ENCODE measurements at regions not wholly inside any gene's neighbourhood (a gene's known extent, or its start where the extent isn't known, plus 50 kb on each side); places are given as distances from the start of the nearest gene placed in this dataset.
"Not testable (repeated sequence)": the region's sequence is repeated elsewhere in the genome, so short reads cannot be mapped to it uniquely, and the experiment has no call there.

- peaks cover 2% of the 10 kb centered on the region for H3K27me3 Mint-ChIP-seq (ENCODE audit: insufficient read depth)
- intact Hi-C loops (cut with micrococcal nuclease): no loop called here
These were observed 116.1 kb upstream of the GORAB start for GRCh38 chr1:170415710-170416372.

DNA sequence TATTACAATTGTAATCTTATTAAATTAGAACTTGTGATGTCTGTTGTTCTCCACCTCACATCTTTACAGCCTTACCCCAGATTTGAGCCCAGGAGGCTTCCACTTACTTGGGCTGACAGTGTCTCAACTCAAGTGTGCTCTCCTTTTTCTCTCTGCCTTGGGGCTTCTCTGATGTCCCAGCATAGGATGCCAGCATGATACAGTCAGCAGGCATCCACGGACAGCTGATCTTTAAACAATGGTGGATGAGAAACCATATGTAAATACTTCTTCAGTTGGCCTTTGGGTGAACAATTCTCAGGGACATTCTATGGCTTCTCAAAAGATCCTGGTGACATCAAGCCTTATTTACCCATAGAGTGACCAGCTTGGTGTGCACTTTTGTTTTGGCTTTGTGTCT lies 107.6 kb upstream of the GORAB start:
- H3K9me3 Mint-ChIP-seq: peaks cover 5% of the 10 kb centered on the region
- no peaks in the 10 kb centered on the region for H3K36me3 Mint-ChIP-seq (ENCODE audit: low read depth)
- intact Hi-C loops (cut with micrococcal nuclease): no loop called here

More at GRCh38 chr1:170415710-170416372, 116.1 kb upstream of the GORAB start:
- Mint-ChIP-seq H3K4me3 (no peak overlapping the region), H3K27ac (no peak overlapping the region), H3K9me3 (peaks cover 4% of the 10 kb centered on the region), H3K36me3 (ENCODE audit: low read depth) (no peaks in the 10 kb centered on the region), H3K4me1 (ENCODE audit: low read depth) (no peaks in the 10 kb centered on the region)
- no peak for DNase-seq (ENCODE audit: low spot score)

DNA sequence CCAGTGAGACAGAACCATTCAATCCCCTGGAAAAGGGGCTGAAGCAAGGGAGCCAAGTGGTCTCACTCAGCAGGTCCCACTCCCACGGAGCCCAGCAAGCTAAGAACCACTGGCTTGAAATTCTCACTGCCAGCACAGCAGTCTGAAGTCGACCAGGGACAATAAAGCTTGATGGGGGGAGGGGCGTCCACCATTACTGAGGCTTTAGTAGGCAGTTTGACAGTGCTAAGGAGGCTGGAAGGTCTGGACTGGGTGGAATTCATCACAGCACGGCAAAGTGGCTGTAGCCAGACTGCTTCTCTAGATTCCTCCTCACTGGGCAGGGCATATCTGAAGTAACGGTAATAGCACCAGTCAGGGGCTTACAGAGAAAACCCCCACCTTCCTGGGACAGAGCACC lies 105.4 kb upstream of the GORAB start:
- Mint-ChIP-seq H3K4me1 (ENCODE audit: low read depth) (no peaks in the 10 kb centered on the region), H3K36me3 (ENCODE audit: low read depth) (no peaks in the 10 kb centered on the region), H3K27me3 (ENCODE audit: insufficient read depth) (peaks cover 2% of the 10 kb centered on the region), H3K4me3 (no peak overlapping the region), H3K9me3 (peaks cover 8% of the 10 kb centered on the region), H3K27ac (no peak overlapping the region)
- intact Hi-C loops (cut with micrococcal nuclease): no loop called here
- DNase-seq (ENCODE audit: low spot score): no peak

More for the DNA sequence above, 107.6 kb upstream of the GORAB start:
- Mint-ChIP-seq H3K27ac (no peak overlapping the region), H3K4me3 (no peak overlapping the region), H3K27me3 (ENCODE audit: insufficient read depth) (peaks cover 2% of the 10 kb centered on the region), H3K4me1 (ENCODE audit: low read depth) (no peaks in the 10 kb centered on the region)
- DNase-seq (ENCODE audit: low spot score): no peak

DNA sequence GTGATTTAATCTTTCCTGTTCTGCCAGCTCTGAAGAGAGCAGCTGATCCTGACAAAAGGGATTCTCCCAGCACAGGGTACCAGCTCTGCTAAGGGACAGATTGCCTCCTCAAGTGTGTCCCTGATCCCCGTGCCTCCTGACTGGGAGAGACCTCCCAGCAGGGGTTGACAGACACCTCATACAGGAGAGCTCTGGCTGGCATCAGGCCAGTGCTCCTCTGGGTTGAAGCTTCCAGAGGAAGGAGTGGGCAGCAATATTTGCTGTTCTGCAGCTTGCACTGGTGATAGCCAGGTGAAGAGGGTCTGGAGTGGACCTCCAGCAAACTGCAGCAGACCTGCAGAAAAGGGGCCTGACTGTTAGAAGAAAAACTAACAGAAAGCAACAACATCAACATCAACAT lies 105.0 kb upstream of the GORAB start:
- H3K36me3 Mint-ChIP-seq (ENCODE audit: low read depth); H3K27me3 Mint-ChIP-seq (ENCODE audit: insufficient read depth): not testable (repeated sequence)

DNA sequence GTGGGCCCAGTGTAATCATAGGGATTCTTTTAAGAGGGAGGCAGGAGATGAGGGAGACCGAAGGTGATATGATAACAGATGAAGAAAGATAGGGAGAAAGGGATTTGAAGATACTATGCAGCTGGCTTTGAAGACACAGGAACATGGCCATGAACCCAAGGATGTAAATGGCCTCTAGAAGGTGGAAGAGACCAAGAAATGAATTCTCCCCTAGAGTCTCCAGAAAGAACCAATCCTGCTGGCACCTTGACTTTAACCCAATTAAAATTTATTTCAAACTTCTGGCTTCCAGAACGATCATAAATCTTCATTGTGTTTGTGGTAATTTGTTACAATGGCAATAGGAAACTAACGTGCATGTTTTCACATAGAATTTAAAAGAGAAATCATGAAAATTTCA lies 95.0 kb upstream of the GORAB start:
- Mint-ChIP-seq H3K27ac (no peak overlapping the region), H3K4me3 (no peak overlapping the region), H3K36me3 (ENCODE audit: low read depth) (no peaks in the 10 kb centered on the region), H3K9me3 (no peaks in the 10 kb centered on the region), H3K27me3 (ENCODE audit: insufficient read depth) (peaks cover 2% of the 10 kb centered on the region), H3K4me1 (ENCODE audit: low read depth) (no peaks in the 10 kb centered on the region)
- no peak for DNase-seq (ENCODE audit: low spot score)
- intact Hi-C loops (cut with micrococcal nuclease): no loop called here

More for the DNA sequence above, 105.0 kb upstream of the GORAB start:
- intact Hi-C loops (cut with micrococcal nuclease); H3K9me3 Mint-ChIP-seq; H3K4me1 Mint-ChIP-seq (ENCODE audit: low read depth); H3K4me3 Mint-ChIP-seq; DNase-seq (ENCODE audit: low spot score); H3K27ac Mint-ChIP-seq: not testable (repeated sequence)

DNA sequence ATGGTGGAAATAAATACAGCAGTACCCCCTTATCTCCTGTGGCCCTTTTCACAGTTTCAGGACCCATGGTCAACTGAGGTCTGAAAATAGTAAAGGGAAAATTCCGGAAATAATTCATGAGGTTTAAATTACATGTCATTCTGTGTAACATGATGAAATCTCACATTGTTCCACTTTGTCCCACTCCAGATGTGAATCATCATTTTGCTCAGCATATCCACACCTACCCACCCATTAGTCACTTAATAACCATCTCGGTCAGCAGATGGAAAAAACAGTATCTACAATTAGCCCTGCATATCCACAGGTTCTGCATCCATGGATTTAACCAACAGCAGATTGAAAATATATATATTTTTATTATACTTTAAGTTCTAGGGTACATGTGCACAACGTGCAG lies 86.9 kb upstream of the GORAB start:
- no peaks in the 10 kb centered on the region for H3K4me1 Mint-ChIP-seq (ENCODE audit: low read depth)

DNA sequence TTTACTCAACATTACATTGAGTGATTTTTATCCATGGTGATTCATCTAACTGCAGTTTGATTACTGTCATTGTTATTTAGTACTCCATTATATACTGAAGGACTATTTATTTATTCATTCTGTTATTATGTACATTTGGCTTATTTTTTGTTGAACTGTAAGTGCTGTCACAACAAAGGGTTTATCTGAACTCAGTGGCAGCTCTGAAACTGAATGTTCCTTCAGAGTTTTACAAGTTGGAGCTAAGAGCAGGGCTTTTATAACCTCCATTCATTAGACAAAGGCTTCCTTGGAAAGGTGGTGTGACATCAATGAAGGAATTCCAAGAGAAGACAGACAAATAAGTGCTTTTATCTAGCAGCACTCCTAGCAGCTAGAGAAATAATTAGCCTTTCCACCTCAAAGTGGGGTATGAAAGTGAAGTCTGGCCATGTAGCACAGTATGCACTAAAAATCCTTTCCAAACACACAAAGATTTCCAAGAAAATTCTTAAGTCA lies 83.3 kb upstream of the GORAB start:
- Mint-ChIP-seq H3K27ac (no peak overlapping the region), H3K4me3 (no peak overlapping the region), H3K36me3 (ENCODE audit: low read depth) (no peaks in the 10 kb centered on the region), H3K4me1 (ENCODE audit: low read depth) (no peaks in the 10 kb centered on the region), H3K9me3 (no peaks in the 10 kb centered on the region), H3K27me3 (ENCODE audit: insufficient read depth) (peaks cover 1% of the 10 kb centered on the region)
- no peak for DNase-seq (ENCODE audit: low spot score)
- intact Hi-C loops (cut with micrococcal nuclease): no loop called here

More for the DNA sequence above, 86.9 kb upstream of the GORAB start:
- H3K27ac Mint-ChIP-seq: no peak overlapping the region
- intact Hi-C loops (cut with micrococcal nuclease): no loop called here
- H3K4me3 Mint-ChIP-seq: no peak overlapping the region
- H3K36me3 Mint-ChIP-seq (ENCODE audit: low read depth): no peaks in the 10 kb centered on the region
- peaks cover 1% of the 10 kb centered on the region for H3K27me3 Mint-ChIP-seq (ENCODE audit: insufficient read depth)
- no peaks in the 10 kb centered on the region for H3K9me3 Mint-ChIP-seq
- no peak for DNase-seq (ENCODE audit: low spot score)

GRCh38 chr1:170457325-170458050 lies 74.5 kb upstream of the GORAB start:
- not testable (repeated sequence) for H3K36me3 Mint-ChIP-seq (ENCODE audit: low read depth); DNase-seq (ENCODE audit: low spot score); H3K27ac Mint-ChIP-seq; H3K4me1 Mint-ChIP-seq (ENCODE audit: low read depth); H3K4me3 Mint-ChIP-seq; H3K27me3 Mint-ChIP-seq (ENCODE audit: insufficient read depth); H3K9me3 Mint-ChIP-seq
- intact Hi-C loops (cut with micrococcal nuclease): loop anchor here (5.0 kb wide), 1 partner anchor 530 kb away; no protein-coding TSS in a partner anchor

- DNase-seq (ENCODE audit: low spot score): no peak
- H3K4me3 Mint-ChIP-seq: no peak overlapping the region
- H3K4me1 Mint-ChIP-seq (ENCODE audit: low read depth): no peaks in the 10 kb centered on the region
- intact Hi-C loops (cut with micrococcal nuclease): no loop called here
- no peaks in the 10 kb centered on the region for H3K36me3 Mint-ChIP-seq (ENCODE audit: low read depth)
- no peaks in the 10 kb centered on the region for H3K27me3 Mint-ChIP-seq (ENCODE audit: insufficient read depth)
- no peak overlapping the region for H3K27ac Mint-ChIP-seq
- peaks cover 8% of the 10 kb centered on the region for H3K9me3 Mint-ChIP-seq
These were observed 72.0 kb upstream of the GORAB start for GRCh38 chr1:170460001-170460400.

DNA sequence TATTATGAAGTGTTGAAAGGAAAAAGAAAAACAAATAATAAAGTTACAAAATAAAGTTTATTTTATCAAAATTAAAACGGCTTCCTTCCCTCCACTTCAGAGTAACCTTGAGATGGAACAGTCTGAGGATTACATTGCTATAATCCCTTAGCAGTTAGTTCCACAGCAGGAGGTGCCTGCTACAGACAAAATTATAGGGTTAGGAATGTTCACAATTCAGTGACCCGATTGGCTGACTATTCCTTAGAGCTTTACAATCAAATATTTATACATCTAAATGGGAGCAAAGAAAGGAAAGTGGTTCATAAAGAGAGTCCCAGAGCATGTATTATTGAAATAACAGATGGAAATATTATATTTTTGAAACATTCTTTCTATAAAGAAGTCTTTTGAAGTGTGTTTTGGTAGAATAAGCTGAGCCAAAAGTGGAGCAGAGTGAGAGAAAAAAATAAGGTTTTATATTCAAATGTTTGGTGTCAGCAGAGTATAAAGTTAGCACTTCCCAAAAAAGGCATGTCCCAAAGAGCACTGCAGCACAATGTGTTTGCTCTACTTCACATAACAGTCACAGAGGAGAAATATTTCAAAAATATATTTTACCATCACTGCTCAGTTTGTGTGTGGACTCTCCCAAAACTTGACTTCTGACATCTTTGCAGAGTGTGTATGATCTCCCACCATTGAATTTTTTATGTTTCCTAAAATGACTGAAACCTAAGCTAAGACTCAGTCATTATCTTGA lies 71.4 kb upstream of the GORAB start:
- intact Hi-C loops (cut with micrococcal nuclease): no loop called here
- no peak overlapping the region for H3K27ac Mint-ChIP-seq
- DNase-seq (ENCODE audit: low spot score): no peak
- H3K36me3 Mint-ChIP-seq (ENCODE audit: low read depth): no peaks in the 10 kb centered on the region
- no peaks in the 10 kb centered on the region for H3K4me1 Mint-ChIP-seq (ENCODE audit: low read depth)
- H3K27me3 Mint-ChIP-seq (ENCODE audit: insufficient read depth): no peaks in the 10 kb centered on the region
- H3K4me3 Mint-ChIP-seq: no peak overlapping the region
- peaks cover 9% of the 10 kb centered on the region for H3K9me3 Mint-ChIP-seq

DNA sequence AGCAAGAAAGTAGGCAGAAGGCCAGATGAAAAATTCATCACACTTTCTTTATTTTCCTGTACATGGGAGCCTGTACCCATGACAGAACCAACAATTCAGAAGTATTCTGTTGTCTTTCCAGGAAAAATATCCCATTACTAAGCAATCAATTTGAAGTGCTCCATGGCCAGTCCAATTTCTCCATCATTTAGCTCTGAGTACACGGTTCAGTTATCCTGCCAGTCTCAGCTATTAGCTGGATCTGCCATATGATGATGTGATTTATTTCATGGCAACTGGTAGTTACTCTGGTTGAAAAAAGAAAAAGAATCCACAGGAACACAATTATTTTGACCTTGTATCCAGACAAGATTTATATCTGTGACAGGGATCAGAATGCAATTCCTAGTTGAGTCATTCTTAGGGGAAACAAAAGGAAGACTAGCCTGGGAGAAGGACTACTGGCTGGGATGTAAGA lies 70.6 kb upstream of the GORAB start:
- Mint-ChIP-seq H3K36me3 (ENCODE audit: low read depth) (no peaks in the 10 kb centered on the region), H3K9me3 (peaks cover 9% of the 10 kb centered on the region), H3K4me3 (no peak overlapping the region), H3K4me1 (ENCODE audit: low read depth) (no peaks in the 10 kb centered on the region), H3K27me3 (ENCODE audit: insufficient read depth) (no peaks in the 10 kb centered on the region), H3K27ac (no peak overlapping the region)
- intact Hi-C loops (cut with micrococcal nuclease): no loop called here
- no peak for DNase-seq (ENCODE audit: low spot score)

DNA sequence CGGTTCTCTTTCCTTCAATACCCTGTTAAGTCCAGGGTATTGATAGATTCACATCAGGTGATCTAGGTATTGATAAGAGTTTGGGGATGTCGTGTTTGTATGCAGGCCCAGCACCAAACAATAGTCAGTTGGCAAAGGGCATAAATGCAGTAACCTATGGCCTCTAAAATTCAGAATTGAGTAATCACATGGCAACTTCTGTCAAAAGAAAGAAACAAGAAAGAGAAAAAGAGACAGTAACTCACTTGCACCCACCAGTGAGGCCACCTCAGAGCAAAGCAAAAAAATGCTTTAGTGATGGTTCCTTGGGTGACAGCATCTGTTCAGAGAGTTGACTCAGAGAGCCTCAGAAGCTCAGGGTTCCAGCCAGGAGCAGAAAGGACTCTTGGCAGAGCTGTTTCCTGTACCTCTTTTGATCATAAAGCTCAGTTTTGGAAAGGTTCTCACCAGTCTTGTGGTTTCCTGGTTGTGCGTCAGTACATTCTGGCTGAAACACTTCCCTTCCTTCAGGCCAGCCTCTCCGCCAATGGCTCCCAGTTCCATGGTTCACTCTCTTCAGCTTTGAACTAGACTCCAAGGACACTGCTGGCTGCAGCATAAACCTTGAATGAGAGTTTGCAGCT lies 70.1 kb upstream of the GORAB start:
- Mint-ChIP-seq H3K27me3 (ENCODE audit: insufficient read depth) (no peaks in the 10 kb centered on the region), H3K36me3 (ENCODE audit: low read depth) (no peaks in the 10 kb centered on the region), H3K4me1 (ENCODE audit: low read depth) (no peaks in the 10 kb centered on the region), H3K27ac (no peak overlapping the region), H3K9me3 (peaks cover 9% of the 10 kb centered on the region), H3K4me3 (no peak overlapping the region)
- DNase-seq (ENCODE audit: low spot score): no peak
- intact Hi-C loops (cut with micrococcal nuclease): no loop called here
